ENCODE measurements at regions not wholly inside any gene's neighbourhood (a gene's known extent, or its start where the extent isn't known, plus 50 kb on each side); places are given as distances from the start of the nearest gene placed in this dataset.

GRCh38 chr22:22946131-22946530, 58.5 kb downstream of the IGLL5 start:
- Histone ChIP-seq H3K27ac (no peak overlapping the region), H3K9me3 (replicated peaks in 1 of 3) (no peaks in the 10 kb centered on the region), H3K4me3 (no peak overlapping the region), H3K36me3 (replicated peaks in 1 of 2) (no peaks in the 10 kb centered on the region), H3K4me1 (replicated peaks in 1 of 2) (no peaks in the 10 kb centered on the region), H3K27me3 (peaks cover 11% of the 10 kb centered on the region)
- 61 to 64% (median 63%) methylated on average over 5 of the region's 5 CpGs for WGBS, 4 donors
- TF ChIP-seq CTCF (IDR thresholded peaks at IDR 0.05) (no peak), POLR2A (IDR thresholded peaks at IDR 0.05) (no peak)
- intact Hi-C loops (cut with DNase I): no loop called here
- no peak for DNase-seq

GRCh38 chr22:22948651-22949571, 61.3 kb downstream of the IGLL5 start:
- H3K27ac ChIP-seq: no peak overlapping the region
- H3K4me3 ChIP-seq: no peak overlapping the region
- H3K27me3 ChIP-seq: peaks cover 6% of the 10 kb centered on the region
- no peaks in the 10 kb centered on the region for H3K4me1 ChIP-seq (replicated peaks in 1 of 2)
- no peaks in the 10 kb centered on the region for H3K36me3 ChIP-seq (replicated peaks in 1 of 2)
- WGBS, 4 donors: 78 to 91% (median 83%) methylated on average over 8 to 10 of the region's 10 CpGs
- intact Hi-C loops (cut with DNase I): no loop called here
- peak in 1 of 7 donors; percentile 6 for DNase-seq
- H3K9me3 ChIP-seq (replicated peaks in 1 of 3): no peaks in the 10 kb centered on the region
- TF ChIP-seq POLR2A (IDR thresholded peaks at IDR 0.05) (no peak), CTCF (IDR thresholded peaks at IDR 0.05) (no peak)

GRCh38 chr22:22949953-22950352, 62.3 kb downstream of the IGLL5 start:
- no peak for DNase-seq
- TF ChIP-seq POLR2A (IDR thresholded peaks at IDR 0.05) (no peak), CTCF (IDR thresholded peaks at IDR 0.05) (no peak)
- 94 to 100% (median 98%) methylated on average over 1 of the region's 1 CpG for WGBS, 4 donors
- Histone ChIP-seq H3K4me1 (replicated peaks in 1 of 2) (no peaks in the 10 kb centered on the region), H3K27me3 (peaks cover 6% of the 10 kb centered on the region), H3K4me3 (no peak overlapping the region), H3K9me3 (replicated peaks in 1 of 3) (no peaks in the 10 kb centered on the region), H3K27ac (no peak overlapping the region), H3K36me3 (replicated peaks in 1 of 2) (no peaks in the 10 kb centered on the region)
- intact Hi-C loops (cut with DNase I): loop anchor here (10.0 kb wide), 2 partner anchors 95 to 205 kb away; no protein-coding TSS in a partner anchor

GRCh38 chr22:22951035-22951434, 63.4 kb downstream of the IGLL5 start:
- peaks cover 6% of the 10 kb centered on the region for H3K27me3 ChIP-seq
- intact Hi-C loops (cut with DNase I): loop anchor here (10.0 kb wide), 2 partner anchors 96 to 206 kb away; no protein-coding TSS in a partner anchor

More at GRCh38 chr22:22951035-22951434, 63.4 kb downstream of the IGLL5 start:
- DNase-seq: peak in 1 of 7 donors; percentile 3
- Histone ChIP-seq H3K4me3 (no peak overlapping the region), H3K4me1 (replicated peaks in 1 of 2) (no peaks in the 10 kb centered on the region), H3K27ac (no peak overlapping the region), H3K36me3 (replicated peaks in 1 of 2) (no peaks in the 10 kb centered on the region), H3K9me3 (replicated peaks in 1 of 3) (no peaks in the 10 kb centered on the region)
- 67 to 93% (median 90%) methylated on average over 1 to 4 of the region's 4 CpGs; no CpG with 5 or more reads in 1 of the 4 donors for WGBS, 4 donors
- TF ChIP-seq CTCF (IDR thresholded peaks at IDR 0.05): no peak
- TF ChIP-seq POLR2A (IDR thresholded peaks at IDR 0.05): no peak

All from adrenal gland (tissue), 9 donors.